Common myeloid progenitor, CD34-positive (primary cell): ENCODE measurements at regions not wholly inside any gene's neighbourhood (a gene's known extent, or its start where the extent isn't known, plus 50 kb on each side); places are given as distances from the start of the nearest gene placed in this dataset.
"Not testable (repeated sequence)": the region's sequence is repeated elsewhere in the genome, so short reads cannot be mapped to it uniquely, and the experiment has no call there.

Source experiments
- CTCF ChIA-PET: fragments of 350-600 bp; sonication (Branson Sonifier 250); formaldehyde crosslinking; loops from one replicate; lab custom pipeline; 2021; ENCODE audit warnings: antibody characterized with exemption; lab: Charles Lee
- POLR2A ChIA-PET: fragments of 350-600 bp; sonication (Branson Sonifier 250); formaldehyde crosslinking; loops from one replicate; lab custom pipeline; 2021; ENCODE audit warnings: antibody characterized with exemption; lab: Charles Lee
- DNase-seq, 3 donors: peaks; one replicate each; pipeline versions ENCODE4 v3.0.0 to v3.0.0-alpha.2; 2013
- H3K27ac ChIP-seq, 2 experiments: 1 replicate in 1 of 2; 2 replicates in 1 of 2; pipeline ENCODE4 v1.7.0; 2013; ENCODE audit warnings: inconsistent platforms in 2 of 2, low read length in 2 of 2, mild to moderate bottlenecking in 2 of 2, low read depth in 1 of 2, moderate library complexity in 1 of 2; ENCODE audit not compliant: severe bottlenecking in 2 of 2, insufficient read depth in 1 of 2, poor library complexity in 1 of 2
- H3K27me3 ChIP-seq, 5 experiments: replicated peaks in 2 of 5; 1 replicate in 3 of 5; 2 replicates in 2 of 5; pipeline versions ENCODE4 v1.6.1 to v1.7.0; 2013; ENCODE audit warnings: low read length in 4 of 5, mild to moderate bottlenecking in 2 of 5, moderate library complexity in 2 of 5, inconsistent platforms in 1 of 5; ENCODE audit not compliant: insufficient read depth in 5 of 5, control insufficient read depth in 4 of 5
- H3K36me3 ChIP-seq, 4 experiments: 1 replicate in 2 of 4; 2 replicates in 2 of 4; pipeline versions ENCODE4 v1.6.1 to v1.7.0; 2013; ENCODE audit warnings: low read length in 3 of 4, control low read depth in 1 of 4, mild to moderate bottlenecking in 1 of 4; ENCODE audit not compliant: control insufficient read depth in 4 of 4, insufficient read depth in 4 of 4
- H3K4me1 ChIP-seq, 4 experiments: 1 replicate in 3 of 4; 2 replicates in 1 of 4; pipeline versions ENCODE4 v1.6.1 to v1.7.1; 2013; ENCODE audit warnings: low read length in 3 of 4, mild to moderate bottlenecking in 3 of 4, control low read depth in 1 of 4, inconsistent platforms in 1 of 4, moderate library complexity in 1 of 4; ENCODE audit not compliant: control insufficient read depth in 4 of 4, insufficient read depth in 4 of 4; ENCODE audit errors: control extremely low read depth in 1 of 4
- H3K4me3 ChIP-seq, 7 experiments: 1 replicate in 4 of 7; 2 replicates in 3 of 7; pipeline versions ENCODE4 v1.5.1 to v1.7.0; 2013; ENCODE audit warnings: mild to moderate bottlenecking in 7 of 7, low read length in 6 of 7, moderate library complexity in 6 of 7, inconsistent platforms in 2 of 7, low read depth in 2 of 7, control low read depth in 1 of 7; ENCODE audit not compliant: insufficient read depth in 4 of 7, control insufficient read depth in 1 of 7; ENCODE audit errors: extremely low read depth in 1 of 7
- H3K9me3 ChIP-seq, 5 experiments: 1 replicate in 4 of 5; 2 replicates in 1 of 5; pipeline versions ENCODE4 v1.6.1 to v1.7.1; 2013; ENCODE audit warnings: low read length in 4 of 5, mild to moderate bottlenecking in 2 of 5, inconsistent platforms in 1 of 5, low read depth in 1 of 5, moderate library complexity in 1 of 5; ENCODE audit not compliant: control insufficient read depth in 4 of 5, insufficient read depth in 2 of 5; ENCODE audit errors: control extremely low read depth in 1 of 5
- WGBS: methylation state at CpG from one replicate; pipeline ENCODE4 v1.1.5; 2013; ENCODE audit not compliant: insufficient coverage; 5-methylcytosine and 5-hydroxymethylcytosine counted together

DNA sequence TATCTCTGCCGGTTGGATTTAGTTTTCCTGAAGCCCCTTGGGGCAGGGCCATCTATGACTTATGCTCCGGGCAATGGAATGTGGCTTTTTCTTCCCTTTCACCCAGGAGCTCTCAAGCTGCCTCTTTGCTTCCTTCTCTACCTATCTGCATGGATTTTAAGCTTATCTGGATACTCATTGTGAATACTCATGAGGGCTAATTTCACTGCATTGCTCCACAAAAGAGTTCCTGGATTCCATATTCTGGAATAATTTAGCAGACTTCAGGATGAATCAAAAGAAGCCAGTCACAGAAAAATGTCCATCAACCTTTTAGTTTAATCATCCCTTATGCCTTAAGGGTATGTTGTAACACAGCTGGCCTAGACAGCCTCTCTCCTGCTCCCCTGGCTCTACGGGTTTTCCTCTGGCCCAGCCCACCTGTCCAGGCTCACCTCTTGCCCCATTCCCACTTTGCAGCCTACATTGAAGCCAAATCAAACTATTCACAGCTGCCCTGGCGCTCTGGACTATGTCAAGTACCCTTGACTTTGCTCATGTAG is 122.8 kb upstream of the RMDN2 start:
- H3K4me3 ChIP-seq: no peak overlapping the region
- POLR2A ChIA-PET: no interaction called here
- no peak for DNase-seq
- CTCF ChIA-PET: interaction anchor here (1.2 kb wide), 1 partner anchor 10 kb away, joined by 3 read pairs; no protein-coding TSS in a partner anchor
- WGBS: 92% methylated on average over 4 of the region's 4 CpGs
- no peaks in the 10 kb centered on the region for H3K27me3 ChIP-seq
- no peak overlapping the region for H3K27ac ChIP-seq
- no peaks in the 10 kb centered on the region for H3K36me3 ChIP-seq
- peaks cover 0 to 9% (median 5%) of the 10 kb centered on the region in 4 experiments for H3K4me1 ChIP-seq
- H3K9me3 ChIP-seq: peaks cover 0 to 3% (median 0%) of the 10 kb centered on the region in 5 experiments

DNA sequence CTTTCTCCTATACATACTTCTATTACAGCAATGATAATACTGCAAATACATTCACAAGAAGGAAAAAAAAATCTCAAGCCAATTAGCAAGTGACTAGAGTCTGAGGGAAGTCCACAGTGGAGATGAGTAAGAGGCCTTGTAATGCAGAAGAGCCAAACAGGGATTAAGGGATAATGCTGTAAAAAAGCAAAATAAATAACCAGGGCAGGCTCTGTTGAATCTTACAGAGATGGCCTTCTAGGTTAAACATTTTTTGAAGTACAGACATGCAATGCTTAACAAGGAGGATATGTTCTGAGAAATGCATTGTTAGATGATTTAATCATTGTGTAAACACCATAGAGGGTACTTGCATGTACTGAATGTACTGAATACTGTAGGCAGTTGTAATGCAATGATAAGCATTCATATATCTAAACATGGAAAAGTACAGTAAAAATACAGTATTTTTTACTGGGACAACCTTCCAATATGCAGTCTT is 122.1 kb upstream of the RMDN2 start:
- ChIA-PET POLR2A (no interaction called here), CTCF (interaction anchor here (1.2 kb wide), 1 partner anchor 11 kb away, joined by 3 read pairs; no protein-coding TSS in a partner anchor)
- H3K4me1 ChIP-seq: peaks cover 0 to 8% (median 5%) of the 10 kb centered on the region in 4 experiments
- H3K27me3 ChIP-seq: no peaks in the 10 kb centered on the region
- peaks cover 0 to 3% (median 2%) of the 10 kb centered on the region in 5 experiments for H3K9me3 ChIP-seq
- H3K27ac ChIP-seq: no peak overlapping the region
- H3K36me3 ChIP-seq: no peaks in the 10 kb centered on the region
- DNase-seq: no peak
- no peak overlapping the region for H3K4me3 ChIP-seq

DNA sequence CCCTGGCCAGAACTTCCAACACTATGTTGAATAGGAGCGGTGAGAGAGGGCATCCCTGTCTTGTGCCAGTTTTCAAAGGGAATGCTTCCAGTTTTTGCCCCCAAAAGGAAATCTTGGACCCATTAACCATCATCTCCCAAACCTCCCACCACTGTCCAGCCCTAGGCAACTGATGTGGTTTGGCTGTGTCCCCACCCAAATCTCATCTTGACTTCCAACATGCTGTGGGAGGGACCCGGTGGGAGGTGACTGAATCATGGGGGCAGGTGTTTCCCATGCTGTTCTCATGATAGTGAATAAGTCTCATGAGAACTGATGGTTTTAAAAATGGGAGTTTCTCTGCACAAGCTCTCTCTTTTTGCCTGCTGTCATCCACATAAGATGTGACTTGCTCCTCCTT is 119.1 kb upstream of the RMDN2 start:
- CTCF ChIA-PET: not testable (repeated sequence)

DNA sequence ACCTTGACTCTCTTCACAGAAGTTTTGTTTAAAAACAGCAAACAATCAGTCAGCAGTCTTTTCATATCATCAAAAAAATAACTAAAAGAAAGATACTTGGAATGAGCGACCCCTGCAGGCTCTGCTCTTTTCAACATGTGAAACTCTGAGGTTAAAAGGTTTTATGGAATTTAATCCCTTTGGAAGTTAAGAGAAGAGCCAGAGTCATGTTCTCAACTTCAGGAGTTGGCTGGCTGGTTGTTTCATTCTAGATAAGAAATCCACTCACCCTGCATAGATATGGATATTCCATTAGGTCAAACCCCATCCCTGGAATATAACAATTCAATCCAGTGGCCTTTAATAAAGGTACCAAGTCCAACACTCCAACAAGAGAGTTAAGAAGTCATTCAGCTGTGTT is 115.6 kb upstream of the RMDN2 start:
- H3K9me3 ChIP-seq: peaks cover 0 to 4% (median 2%) of the 10 kb centered on the region in 5 experiments
- H3K27me3 ChIP-seq: no peaks in the 10 kb centered on the region
- no peaks in the 10 kb centered on the region for H3K36me3 ChIP-seq
- H3K4me1 ChIP-seq: peaks cover 5 to 11% (median 8%) of the 10 kb centered on the region in 4 experiments
- no peak overlapping the region for H3K4me3 ChIP-seq
- CTCF ChIA-PET: interaction anchor here (0.9 to 2.4 kb wide), 12 partner anchors 17 to 397 kb away, joined by 3 to 10 read pairs (median 4); no protein-coding TSS in a partner anchor
- peak; percentile 19 to 49 (median 41) for DNase-seq
- H3K27ac ChIP-seq: no peak overlapping the region
- WGBS: no CpG with 5 or more reads among the region's 1 CpG
- POLR2A ChIA-PET: no interaction called here

More for the DNA sequence above, 119.1 kb upstream of the RMDN2 start:
- H3K4me1 ChIP-seq: peaks cover 5 to 11% (median 8%) of the 10 kb centered on the region in 4 experiments
- DNase-seq, H3K27me3 ChIP-seq, H3K27ac ChIP-seq, H3K4me3 ChIP-seq, POLR2A ChIA-PET, H3K36me3 ChIP-seq, H3K9me3 ChIP-seq: not testable (repeated sequence)
- 100% methylated on average over 1 of the region's 2 CpGs for WGBS

DNA sequence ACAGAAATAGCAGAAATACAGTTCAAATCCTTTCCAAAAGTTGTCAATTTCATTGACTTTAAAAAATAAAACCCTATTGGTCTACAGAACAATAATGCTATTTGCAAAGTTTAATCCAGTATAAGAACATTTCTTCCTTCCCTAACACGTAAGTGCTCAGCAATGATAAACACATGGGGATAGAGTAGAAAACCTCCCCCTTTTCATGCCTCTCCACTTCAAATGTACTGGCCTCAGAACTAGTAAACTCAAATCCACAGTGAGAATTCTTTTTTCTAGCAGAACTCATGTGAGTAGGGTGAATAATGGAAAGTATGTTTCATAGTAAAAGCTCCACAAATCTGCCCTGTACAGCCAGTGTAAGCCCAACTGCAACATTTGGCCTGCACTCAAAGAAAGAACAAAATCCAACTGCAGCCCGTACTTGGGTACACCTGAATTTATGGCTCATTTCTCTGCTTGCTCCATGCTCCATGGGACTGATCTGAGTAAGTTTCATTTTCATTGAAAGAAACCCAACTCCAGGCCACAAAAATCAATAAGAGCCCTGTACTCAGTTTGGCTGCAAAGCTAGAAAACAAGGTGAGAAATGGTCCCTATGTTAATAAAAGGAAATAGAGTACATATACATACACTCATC is 115.0 kb upstream of the RMDN2 start:
- peaks cover 5 to 11% (median 8%) of the 10 kb centered on the region in 4 experiments for H3K4me1 ChIP-seq
- POLR2A ChIA-PET: no interaction called here
- CTCF ChIA-PET: interaction anchor here (1.0 to 1.7 kb wide), 10 partner anchors 18 to 398 kb away, joined by 3 to 6 read pairs (median 4); no protein-coding TSS in a partner anchor
- H3K27ac ChIP-seq: no peak overlapping the region
- no peaks in the 10 kb centered on the region for H3K36me3 ChIP-seq
- 78% methylated on average over 2 of the region's 2 CpGs for WGBS
- no peak for DNase-seq
- no peaks in the 10 kb centered on the region for H3K27me3 ChIP-seq
- H3K4me3 ChIP-seq: no peak overlapping the region
- H3K9me3 ChIP-seq: peaks cover 0 to 4% (median 2%) of the 10 kb centered on the region in 5 experiments

DNA sequence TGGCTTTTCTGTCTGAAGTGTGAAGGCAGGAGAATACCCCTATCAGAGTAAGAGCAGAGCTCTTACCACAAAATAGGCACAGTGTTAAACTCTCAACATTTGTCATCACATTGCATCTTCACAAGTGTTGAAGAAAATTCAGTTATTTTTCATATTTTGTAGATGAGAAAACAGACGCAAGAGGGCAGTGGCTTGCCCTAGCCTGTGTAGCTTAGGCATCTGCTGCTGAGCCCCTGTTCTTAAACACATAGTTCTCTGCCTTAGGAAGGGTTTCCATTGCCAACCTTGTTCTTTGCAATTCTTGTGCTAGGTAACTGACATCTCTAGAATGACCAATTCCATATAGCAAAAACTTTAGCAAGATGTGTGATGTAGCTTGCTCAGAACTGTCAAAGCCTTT is 112.7 kb upstream of the RMDN2 start:
- H3K27me3 ChIP-seq: no peaks in the 10 kb centered on the region
- 67% methylated on average over 1 of the region's 1 CpG for WGBS
- ChIA-PET POLR2A (no interaction called here), CTCF (interaction anchor here (0.9 to 1.6 kb wide), 5 partner anchors 14 to 222 kb away, joined by 3 to 10 read pairs (median 4); no protein-coding TSS in a partner anchor)
- peak in 1 of 3 donors; percentile 28 for DNase-seq
- no peaks in the 10 kb centered on the region for H3K36me3 ChIP-seq
- peaks cover 6 to 22% (median 15%) of the 10 kb centered on the region in 4 experiments for H3K4me1 ChIP-seq
- no peak overlapping the region for H3K27ac ChIP-seq
- H3K9me3 ChIP-seq: peaks cover 0 to 4% (median 1%) of the 10 kb centered on the region in 5 experiments
- no peak overlapping the region for H3K4me3 ChIP-seq
